HEK293 (cell line): ENCODE measurements at regions not wholly inside any gene's neighbourhood (a gene's known extent, or its start where the extent isn't known, plus 50 kb on each side); places are given as distances from the start of the nearest gene placed in this dataset.

Experiments used
- CTCF ChIA-PET: fragments of 350-600 bp; formaldehyde crosslinking; extraction: SDS; loops from one replicate; lab custom pipeline; 2021; ENCODE audit warnings: antibody characterized with exemption; lab: Yijun Ruan, JAX
- POLR2A ChIA-PET: fragments of 300-600 bp; formaldehyde crosslinking; extraction: SDS; loops from one replicate; lab custom pipeline; 2020; ENCODE audit warnings: antibody characterized with exemption, inconsistent platforms; lab: Yijun Ruan, JAX
- H3K27ac ChIP-seq: fragments of 200-500 bp; sonication (Bioruptor generic); 2 replicates; pipeline ENCODE4 v1.5.1; 2014; ENCODE audit warnings: low read depth, low read length, control low read depth, inconsistent platforms; ENCODE audit errors: extremely low read depth
- H3K36me3 ChIP-seq, 2 experiments: fragments of 200-500 bp in 1 of 2; sonication (Bioruptor generic) in 1 of 2; 1 replicate in 1 of 2; 2 replicates in 1 of 2; pipeline ENCODE4 v1.5.1; 2014 to 2017; ENCODE audit warnings: inconsistent platforms in 2 of 2, low read length in 2 of 2; ENCODE audit not compliant: control insufficient read depth in 2 of 2, insufficient read depth in 1 of 2
- H3K4me1 ChIP-seq: fragments of 200-500 bp; sonication (Bioruptor generic); 2 replicates; pipeline ENCODE4 v1.5.1; 2014; ENCODE audit warnings: mild to moderate bottlenecking, low read length, inconsistent platforms; ENCODE audit not compliant: control insufficient read depth, insufficient read depth
- H3K4me3 ChIP-seq: 2 replicates; pipeline ENCODE4 v1.5.1; 2011; ENCODE audit warnings: low read depth, mild to moderate bottlenecking, control low read depth, low read length, moderate library complexity
- H3K9me3 ChIP-seq: fragments of 200-500 bp; sonication (Bioruptor generic); 2 replicates; pipeline ENCODE4 v1.5.1; 2014; ENCODE audit warnings: low read depth, low read length, inconsistent platforms; ENCODE audit not compliant: control insufficient read depth, insufficient read depth
- GLIS2 ChIP-seq: fragments of 450-650 bp; formaldehyde crosslinking; IDR thresholded peaks from 2 replicates; pipeline ENCODE4 v1.5.1; 2016; ENCODE audit warnings: missing biosample characterization, missing genetic modification characterization
- HOXC10 ChIP-seq: sonication (generic); formaldehyde crosslinking; IDR thresholded peaks from 2 replicates; pipeline ENCODE4 v1.8.1; 2023; ENCODE audit warnings: mild to moderate bottlenecking, missing genetic modification reagents
- MYNN ChIP-seq: fragments of 450-650 bp; formaldehyde crosslinking; IDR thresholded peaks from 2 replicates; pipeline ENCODE4 v1.5.1; 2016; ENCODE audit warnings: missing biosample characterization, missing genetic modification characterization, borderline replicate concordance
- MZF1 ChIP-seq: fragments of 450-650 bp; formaldehyde crosslinking; IDR thresholded peaks from 2 replicates; pipeline ENCODE4 v1.5.1; 2017; ENCODE audit warnings: missing biosample characterization, missing genetic modification characterization, borderline replicate concordance
- RBAK ChIP-seq: fragments of 450-650 bp; formaldehyde crosslinking; IDR thresholded peaks from 2 replicates; pipeline ENCODE4 v1.5.1; 2016; ENCODE audit warnings: missing biosample characterization, missing genetic modification characterization
- SALL2 ChIP-seq: fragments of 450-650 bp; formaldehyde crosslinking; IDR thresholded peaks from 2 replicates; pipeline ENCODE4 v1.5.0; 2017; ENCODE audit warnings: missing biosample characterization, mild to moderate bottlenecking, missing genetic modification characterization, borderline replicate concordance
- SP2 ChIP-seq: fragments of 450-650 bp; formaldehyde crosslinking; IDR thresholded peaks from 2 replicates; pipeline ENCODE4 v1.5.1; 2016; ENCODE audit warnings: missing biosample characterization, missing genetic modification characterization
- ZNF112 ChIP-seq: fragments of 450-650 bp; formaldehyde crosslinking; IDR thresholded peaks from 2 replicates; pipeline ENCODE4 v1.5.0; 2017; ENCODE audit warnings: missing biosample characterization, missing genetic modification characterization
- ZNF211 ChIP-seq: fragments of 450-650 bp; formaldehyde crosslinking; IDR thresholded peaks from 2 replicates; pipeline ENCODE4 v1.5.1; 2016; ENCODE audit warnings: low read depth, missing biosample characterization, missing genetic modification characterization
- ZNF394 ChIP-seq: fragments of 450-650 bp; formaldehyde crosslinking; IDR thresholded peaks from 2 replicates; pipeline ENCODE4 v1.5.1; 2016; ENCODE audit warnings: missing biosample characterization, missing genetic modification characterization, mild to moderate bottlenecking, moderate library complexity, borderline replicate concordance
- ZNF404 ChIP-seq: fragments of 450-650 bp; formaldehyde crosslinking; IDR thresholded peaks from 2 replicates; pipeline ENCODE4 v1.5.1; 2017; ENCODE audit warnings: missing biosample characterization, missing genetic modification characterization
- ZNF473 ChIP-seq: fragments of 450-650 bp; formaldehyde crosslinking; IDR thresholded peaks from 2 replicates; pipeline ENCODE4 v1.5.1; 2017; ENCODE audit warnings: missing biosample characterization, missing genetic modification characterization
- ZNF501 ChIP-seq: fragments of 450-650 bp; formaldehyde crosslinking; IDR thresholded peaks from 2 replicates; pipeline ENCODE4 v1.5.1; 2016; ENCODE audit warnings: missing biosample characterization, missing genetic modification characterization
- ZNF549 ChIP-seq: fragments of 450-650 bp; IDR thresholded peaks from 2 replicates; pipeline ENCODE4 v1.5.1; 2018; ENCODE audit warnings: missing biosample characterization, missing genetic modification characterization, mild to moderate bottlenecking, inconsistent platforms, moderate library complexity
- ZNF571 ChIP-seq: fragments of 450-650 bp; formaldehyde crosslinking; IDR thresholded peaks from 2 replicates; pipeline ENCODE4 v1.5.0; 2017; ENCODE audit warnings: missing biosample characterization, missing genetic modification characterization
- ZNF623 ChIP-seq: fragments of 450-650 bp; formaldehyde crosslinking; IDR thresholded peaks from 2 replicates; pipeline ENCODE4 v1.5.1; 2016; ENCODE audit warnings: missing biosample characterization, missing genetic modification characterization
- ZNF624 ChIP-seq: fragments of 450-650 bp; formaldehyde crosslinking; IDR thresholded peaks from 2 replicates; pipeline ENCODE4 v1.5.1; 2017; ENCODE audit warnings: missing biosample characterization, missing genetic modification characterization
- ZNF747 ChIP-seq: fragments of 450-650 bp; formaldehyde crosslinking; IDR thresholded peaks from 2 replicates; pipeline ENCODE4 v1.5.1; 2016; ENCODE audit warnings: missing biosample characterization, missing genetic modification characterization
- ZNF830 ChIP-seq: fragments of 450-650 bp; IDR thresholded peaks from 2 replicates; pipeline ENCODE4 v1.5.0; 2018; ENCODE audit warnings: missing biosample characterization, missing genetic modification characterization, low read depth, mild to moderate bottlenecking, moderate library complexity
- TF ChIP-seq, protein P1 (sequence below): fragments of 450-650 bp; formaldehyde crosslinking; IDR thresholded peaks from 2 replicates; pipeline ENCODE4 v1.5.1; 2017; ENCODE audit warnings: missing biosample characterization, missing genetic modification characterization
- TF ChIP-seq, protein P2 (sequence below): fragments of 450-650 bp; formaldehyde crosslinking; IDR thresholded peaks from 2 replicates; pipeline ENCODE4 v1.5.1; 2016; ENCODE audit warnings: missing biosample characterization, missing genetic modification characterization, borderline replicate concordance
- TF ChIP-seq, protein P3 (sequence below): fragments of 450-650 bp; formaldehyde crosslinking; IDR thresholded peaks from 2 replicates; pipeline ENCODE4 v1.5.1; 2016; ENCODE audit warnings: missing biosample characterization, missing genetic modification characterization
- TF ChIP-seq, protein P4 (sequence below): fragments of 450-650 bp; formaldehyde crosslinking; IDR thresholded peaks from 2 replicates; pipeline ENCODE4 v1.5.1; 2016; ENCODE audit warnings: missing biosample characterization, missing genetic modification characterization, low read depth
- TF ChIP-seq, protein P5 (sequence below): fragments of 450-650 bp; formaldehyde crosslinking; IDR thresholded peaks from 2 replicates; pipeline ENCODE4 v1.5.1; 2016; ENCODE audit warnings: missing biosample characterization, missing genetic modification characterization

DNA sequence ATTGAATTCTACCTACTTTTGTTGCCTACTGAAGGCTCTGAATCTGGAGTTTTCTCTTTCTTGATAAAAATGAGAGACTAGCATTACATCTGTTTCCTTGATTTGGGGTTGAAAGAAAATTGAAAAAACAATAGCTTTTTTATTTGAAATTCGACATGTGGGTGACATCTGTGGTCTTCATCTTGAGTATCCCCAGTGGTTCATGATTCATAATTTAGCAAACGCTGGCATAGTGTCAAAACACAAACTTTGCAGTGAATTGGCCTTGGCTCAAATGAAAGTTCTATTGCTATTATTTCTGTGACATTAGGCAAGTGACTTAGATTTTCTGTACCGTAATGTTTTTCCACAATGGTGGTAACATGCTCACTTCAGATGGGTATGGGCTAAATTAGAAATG lies 747.6 kb downstream of the PCDH7 start (continued):
- TF ChIP-seq ZNF501 (tag by site-specific recombination) (no peak), HOXC10 (CRISPR knock-in tag) (no peak), ZNF624 (tag by site-specific recombination) (no peak)
- TF ChIP-seq, protein P1, sequence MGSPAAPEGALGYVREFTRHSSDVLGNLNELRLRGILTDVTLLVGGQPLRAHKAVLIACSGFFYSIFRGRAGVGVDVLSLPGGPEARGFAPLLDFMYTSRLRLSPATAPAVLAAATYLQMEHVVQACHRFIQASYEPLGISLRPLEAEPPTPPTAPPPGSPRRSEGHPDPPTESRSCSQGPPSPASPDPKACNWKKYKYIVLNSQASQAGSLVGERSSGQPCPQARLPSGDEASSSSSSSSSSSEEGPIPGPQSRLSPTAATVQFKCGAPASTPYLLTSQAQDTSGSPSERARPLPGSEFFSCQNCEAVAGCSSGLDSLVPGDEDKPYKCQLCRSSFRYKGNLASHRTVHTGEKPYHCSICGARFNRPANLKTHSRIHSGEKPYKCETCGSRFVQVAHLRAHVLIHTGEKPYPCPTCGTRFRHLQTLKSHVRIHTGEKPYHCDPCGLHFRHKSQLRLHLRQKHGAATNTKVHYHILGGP (tag by site-specific recombination): no peak
- TF ChIP-seq, protein P2, sequence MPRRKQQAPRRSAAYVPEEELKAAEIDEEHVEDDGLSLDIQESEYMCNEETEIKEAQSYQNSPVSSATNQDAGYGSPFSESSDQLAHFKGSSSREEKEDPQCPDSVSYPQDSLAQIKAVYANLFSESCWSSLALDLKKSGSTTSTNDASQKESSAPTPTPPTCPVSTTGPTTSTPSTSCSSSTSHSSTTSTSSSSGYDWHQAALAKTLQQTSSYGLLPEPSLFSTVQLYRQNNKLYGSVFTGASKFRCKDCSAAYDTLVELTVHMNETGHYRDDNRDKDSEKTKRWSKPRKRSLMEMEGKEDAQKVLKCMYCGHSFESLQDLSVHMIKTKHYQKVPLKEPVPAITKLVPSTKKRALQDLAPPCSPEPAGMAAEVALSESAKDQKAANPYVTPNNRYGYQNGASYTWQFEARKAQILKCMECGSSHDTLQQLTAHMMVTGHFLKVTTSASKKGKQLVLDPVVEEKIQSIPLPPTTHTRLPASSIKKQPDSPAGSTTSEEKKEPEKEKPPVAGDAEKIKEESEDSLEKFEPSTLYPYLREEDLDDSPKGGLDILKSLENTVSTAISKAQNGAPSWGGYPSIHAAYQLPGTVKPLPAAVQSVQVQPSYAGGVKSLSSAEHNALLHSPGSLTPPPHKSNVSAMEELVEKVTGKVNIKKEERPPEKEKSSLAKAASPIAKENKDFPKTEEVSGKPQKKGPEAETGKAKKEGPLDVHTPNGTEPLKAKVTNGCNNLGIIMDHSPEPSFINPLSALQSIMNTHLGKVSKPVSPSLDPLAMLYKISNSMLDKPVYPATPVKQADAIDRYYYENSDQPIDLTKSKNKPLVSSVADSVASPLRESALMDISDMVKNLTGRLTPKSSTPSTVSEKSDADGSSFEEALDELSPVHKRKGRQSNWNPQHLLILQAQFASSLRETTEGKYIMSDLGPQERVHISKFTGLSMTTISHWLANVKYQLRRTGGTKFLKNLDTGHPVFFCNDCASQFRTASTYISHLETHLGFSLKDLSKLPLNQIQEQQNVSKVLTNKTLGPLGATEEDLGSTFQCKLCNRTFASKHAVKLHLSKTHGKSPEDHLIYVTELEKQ: no peak
- TF ChIP-seq, protein P3, sequence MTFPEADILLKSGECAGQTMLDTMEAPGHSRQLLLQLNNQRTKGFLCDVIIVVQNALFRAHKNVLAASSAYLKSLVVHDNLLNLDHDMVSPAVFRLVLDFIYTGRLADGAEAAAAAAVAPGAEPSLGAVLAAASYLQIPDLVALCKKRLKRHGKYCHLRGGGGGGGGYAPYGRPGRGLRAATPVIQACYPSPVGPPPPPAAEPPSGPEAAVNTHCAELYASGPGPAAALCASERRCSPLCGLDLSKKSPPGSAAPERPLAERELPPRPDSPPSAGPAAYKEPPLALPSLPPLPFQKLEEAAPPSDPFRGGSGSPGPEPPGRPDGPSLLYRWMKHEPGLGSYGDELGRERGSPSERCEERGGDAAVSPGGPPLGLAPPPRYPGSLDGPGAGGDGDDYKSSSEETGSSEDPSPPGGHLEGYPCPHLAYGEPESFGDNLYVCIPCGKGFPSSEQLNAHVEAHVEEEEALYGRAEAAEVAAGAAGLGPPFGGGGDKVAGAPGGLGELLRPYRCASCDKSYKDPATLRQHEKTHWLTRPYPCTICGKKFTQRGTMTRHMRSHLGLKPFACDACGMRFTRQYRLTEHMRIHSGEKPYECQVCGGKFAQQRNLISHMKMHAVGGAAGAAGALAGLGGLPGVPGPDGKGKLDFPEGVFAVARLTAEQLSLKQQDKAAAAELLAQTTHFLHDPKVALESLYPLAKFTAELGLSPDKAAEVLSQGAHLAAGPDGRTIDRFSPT: no peak

DNA sequence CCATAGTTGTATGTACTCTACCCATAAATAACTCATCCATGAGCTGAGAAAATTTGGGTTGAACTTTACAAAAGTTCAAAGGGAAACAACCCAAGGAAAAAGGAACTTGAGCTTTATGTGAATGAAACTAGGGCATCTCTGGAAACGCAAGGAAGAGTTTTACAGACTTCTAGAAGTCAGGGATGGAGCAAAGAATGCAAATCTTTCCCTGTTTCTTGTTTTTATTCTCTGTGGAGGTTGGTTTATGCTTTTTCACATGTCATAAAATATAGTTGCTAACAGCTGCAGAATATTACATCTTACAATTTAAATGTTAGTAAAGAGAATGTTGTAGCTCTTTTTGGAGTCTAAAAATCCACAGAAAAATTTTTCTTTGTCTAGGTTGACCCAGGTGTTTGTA lies 754.1 kb downstream of the PCDH7 start:
- ChIA-PET POLR2A (no interaction called here), CTCF (no interaction called here)
- Histone ChIP-seq H3K36me3 (no peaks in the 10 kb centered on the region), H3K9me3 (no peaks in the 10 kb centered on the region), H3K27ac (no peak overlapping the region), H3K4me3 (no peak overlapping the region), H3K4me1 (no peaks in the 10 kb centered on the region)
- TF ChIP-seq ZNF112 (tag by site-specific recombination) (no peak), ZNF211 (tag by site-specific recombination) (no peak), GLIS2 (tag by site-specific recombination) (no peak), ZNF404 (tag by site-specific recombination) (no peak), ZNF830 (tag by site-specific recombination) (no peak), ZNF747 (no peak), SALL2 (tag by site-specific recombination) (no peak), RBAK (tag by site-specific recombination) (no peak), ZNF394 (tag by site-specific recombination) (no peak), MYNN (tag by site-specific recombination) (no peak), MZF1 (tag by site-specific recombination) (no peak), ZNF623 (tag by site-specific recombination) (no peak), ZNF549 (tag by site-specific recombination) (no peak), SP2 (no peak), ZNF571 (tag by site-specific recombination) (no peak), ZNF473 (tag by site-specific recombination) (no peak)
- TF ChIP-seq, protein P4, sequence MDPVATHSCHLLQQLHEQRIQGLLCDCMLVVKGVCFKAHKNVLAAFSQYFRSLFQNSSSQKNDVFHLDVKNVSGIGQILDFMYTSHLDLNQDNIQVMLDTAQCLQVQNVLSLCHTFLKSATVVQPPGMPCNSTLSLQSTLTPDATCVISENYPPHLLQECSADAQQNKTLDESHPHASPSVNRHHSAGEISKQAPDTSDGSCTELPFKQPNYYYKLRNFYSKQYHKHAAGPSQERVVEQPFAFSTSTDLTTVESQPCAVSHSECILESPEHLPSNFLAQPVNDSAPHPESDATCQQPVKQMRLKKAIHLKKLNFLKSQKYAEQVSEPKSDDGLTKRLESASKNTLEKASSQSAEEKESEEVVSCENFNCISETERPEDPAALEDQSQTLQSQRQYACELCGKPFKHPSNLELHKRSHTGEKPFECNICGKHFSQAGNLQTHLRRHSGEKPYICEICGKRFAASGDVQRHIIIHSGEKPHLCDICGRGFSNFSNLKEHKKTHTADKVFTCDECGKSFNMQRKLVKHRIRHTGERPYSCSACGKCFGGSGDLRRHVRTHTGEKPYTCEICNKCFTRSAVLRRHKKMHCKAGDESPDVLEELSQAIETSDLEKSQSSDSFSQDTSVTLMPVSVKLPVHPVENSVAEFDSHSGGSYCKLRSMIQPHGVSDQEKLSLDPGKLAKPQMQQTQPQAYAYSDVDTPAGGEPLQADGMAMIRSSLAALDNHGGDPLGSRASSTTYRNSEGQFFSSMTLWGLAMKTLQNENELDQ (tag by site-specific recombination): no peak
- TF ChIP-seq, protein P5, sequence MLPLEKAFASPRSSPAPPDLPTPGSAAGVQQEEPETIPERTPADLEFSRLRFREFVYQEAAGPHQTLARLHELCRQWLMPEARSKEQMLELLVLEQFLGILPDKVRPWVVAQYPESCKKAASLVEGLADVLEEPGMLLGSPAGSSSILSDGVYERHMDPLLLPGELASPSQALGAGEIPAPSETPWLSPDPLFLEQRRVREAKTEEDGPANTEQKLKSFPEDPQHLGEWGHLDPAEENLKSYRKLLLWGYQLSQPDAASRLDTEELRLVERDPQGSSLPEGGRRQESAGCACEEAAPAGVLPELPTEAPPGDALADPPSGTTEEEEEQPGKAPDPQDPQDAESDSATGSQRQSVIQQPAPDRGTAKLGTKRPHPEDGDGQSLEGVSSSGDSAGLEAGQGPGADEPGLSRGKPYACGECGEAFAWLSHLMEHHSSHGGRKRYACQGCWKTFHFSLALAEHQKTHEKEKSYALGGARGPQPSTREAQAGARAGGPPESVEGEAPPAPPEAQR (tag by site-specific recombination): no peak
